Panc1 (cell line): ENCODE measurements at regions not wholly inside any gene's neighbourhood (a gene's known extent, or its start where the extent isn't known, plus 50 kb on each side); places are given as distances from the start of the nearest gene placed in this dataset.

Source experiments
- ATAC-seq: fragments of 200-7000 bp; cut with Tn5 transposase; 2 replicates; pipeline ENCODE4 v1.9.1; 2020; ENCODE audit warnings: mild to moderate bottlenecking, moderate library complexity
- BruUV-seq: library from RNA; stranded (reverse); fragments of 400-500 nt; replicated peaks from 2 replicates; lab custom pipeline; 2021; lab: Mats Ljungman, UMichigan
- CTCF ChIA-PET: fragments of 300-600 bp; sonication (Branson Sonifier 250); formaldehyde crosslinking; loops from one replicate; lab custom pipeline; 2022; ENCODE audit warnings: antibody characterized with exemption; lab: Charles Lee
- POLR2A ChIA-PET: fragments of 300-600 bp; sonication (Branson Sonifier 250); formaldehyde crosslinking; loops from one replicate; lab custom pipeline; 2022; ENCODE audit warnings: antibody characterized with exemption; lab: Charles Lee
- DNase-seq: peaks from one replicate; pipeline ENCODE4 v3.0.0-alpha.2; 2010; ENCODE audit warnings: low read depth, low spot score
- H3K27ac ChIP-seq: 2 replicates; pipeline ENCODE4 v1.5.1; 2011; ENCODE audit warnings: mild to moderate bottlenecking, low read length, inconsistent platforms
- H3K27me3 ChIP-seq: fragments of 200-500 bp; sonication (Bioruptor generic); 2 replicates; pipeline ENCODE4 v1.6.0; 2014; ENCODE audit warnings: low read length, inconsistent platforms; ENCODE audit not compliant: control insufficient read depth, insufficient read depth
- H3K36me3 ChIP-seq: fragments of 200-500 bp; sonication (Bioruptor generic); 2 replicates; pipeline ENCODE4 v1.5.1; 2014; ENCODE audit warnings: inconsistent platforms, mild to moderate bottlenecking, low read length, moderate library complexity; ENCODE audit not compliant: control insufficient read depth, insufficient read depth
- H3K4me1 ChIP-seq: 2 replicates; pipeline ENCODE4 v1.5.1; 2011; ENCODE audit warnings: inconsistent platforms, mild to moderate bottlenecking, low read length, moderate library complexity; ENCODE audit not compliant: control insufficient read depth, insufficient read depth
- H3K4me3 ChIP-seq, 2 experiments: 2 replicates each; pipeline ENCODE4 v1.5.1; 2011 to 2012; ENCODE audit warnings: low read depth in 2 of 2, low read length in 2 of 2, mild to moderate bottlenecking in 2 of 2, inconsistent platforms in 1 of 2, moderate library complexity in 1 of 2
- H3K9me3 ChIP-seq: fragments of 200-500 bp; sonication (Bioruptor generic); 2 replicates; pipeline ENCODE4 v1.5.1; 2014; ENCODE audit warnings: low read depth, mild to moderate bottlenecking, inconsistent platforms, low read length, moderate library complexity; ENCODE audit not compliant: control insufficient read depth, insufficient read depth
- CTCF ChIP-seq: fragments of 450-650 bp; IDR thresholded peaks from 2 replicates; pipeline ENCODE4 v1.5.1; 2017; ENCODE audit warnings: mild to moderate bottlenecking
- POLR2AphosphoS5 ChIP-seq: IDR thresholded peaks from 2 replicates; pipeline ENCODE4 v1.6.1; 2012; ENCODE audit warnings: mild to moderate bottlenecking, low read depth, low read length, moderate library complexity
- REST ChIP-seq, 2 experiments: IDR thresholded peaks; 2 replicates each; pipeline ENCODE4 v1.6.1; 2011 to 2012; ENCODE audit warnings: low read depth in 2 of 2, control low read depth in 1 of 2, low read length in 1 of 2, mild to moderate bottlenecking in 1 of 2, moderate library complexity in 1 of 2; ENCODE audit not compliant: insufficient read depth in 1 of 2
- SIN3A ChIP-seq: IDR thresholded peaks from 2 replicates; pipeline ENCODE4 v1.6.1; 2012; ENCODE audit warnings: low read depth, mild to moderate bottlenecking, low read length, moderate library complexity, borderline replicate concordance; ENCODE audit not compliant: insufficient read depth
- TCF7L2 ChIP-seq: IDR thresholded peaks from 2 replicates; pipeline ENCODE4 v1.6.1; 2011; ENCODE audit warnings: mild to moderate bottlenecking, low read depth, low read length, inconsistent platforms
- in situ Hi-C: cut with HindIII; loops from 2 replicates; pipeline ENCODE4 v1.10.0; 2016; ENCODE audit warnings: low sequenced_read_pairs, low pct_unique_long_range_greater_than_20kb
- intact Hi-C: fragments of 100-400 bp; cut with micrococcal nuclease; formaldehyde crosslinking; loops from one replicate; pipeline ENCODE4 v1.10.0; 2022; ENCODE audit not compliant: unreplicated experiment

- ChIA-PET POLR2A (no interaction called here), CTCF (no interaction called here)
- no peaks in the 10 kb centered on the region for H3K36me3 ChIP-seq
- ATAC-seq (no peak), DNase-seq (no peak)
- TF ChIP-seq POLR2AphosphoS5 = no peak
- no peak for TF ChIP-seq REST (IDR thresholded peaks at IDR 0.05; ENCODE audit: insufficient read depth in 1 of 2, low read depth in 2 of 2, low read length in 1 of 2)
- no peak for TF ChIP-seq CTCF
- no peak for TF ChIP-seq TCF7L2
- TF ChIP-seq SIN3A = no peak
- H3K9me3 ChIP-seq = no peaks in the 10 kb centered on the region
- in situ Hi-C loops (no loop called here), intact Hi-C loops (no loop called here)
- H3K4me3 ChIP-seq = no peak overlapping the region
- BruUV-seq = no TSS peak
- H3K4me1 ChIP-seq = no peaks in the 10 kb centered on the region
- no peak overlapping the region for H3K27ac ChIP-seq
- H3K27me3 ChIP-seq = no peaks in the 10 kb centered on the region
These were observed 50.8 kb upstream of the GADL1 start for GRCh38 chr3:30945291-30945690.

- DNase-seq = no peak
- ChIA-PET POLR2A (no interaction called here), CTCF (no interaction called here)
- TF ChIP-seq SIN3A (no peak), TCF7L2 (no peak), POLR2AphosphoS5 (no peak), CTCF (no peak), REST (IDR thresholded peaks at IDR 0.05; ENCODE audit: insufficient read depth in 1 of 2, low read depth in 2 of 2, low read length in 1 of 2) (no peak)
- Histone ChIP-seq H3K9me3 (no peaks in the 10 kb centered on the region), H3K4me3 (no peak overlapping the region), H3K27ac (no peak overlapping the region), H3K27me3 (no peaks in the 10 kb centered on the region), H3K4me1 (no peaks in the 10 kb centered on the region), H3K36me3 (no peaks in the 10 kb centered on the region)
- ATAC-seq = no peak
- intact Hi-C loops (no loop called here), in situ Hi-C loops (no loop called here)
- no TSS peak for BruUV-seq
These were observed 54.0 kb upstream of the GADL1 start for GRCh38 chr3:30948426-30948825.
